GM23248 (cell line): ENCODE measurements at regions not wholly inside any gene's neighbourhood (a gene's known extent, or its start where the extent isn't known, plus 50 kb on each side); places are given as distances from the start of the nearest gene placed in this dataset.

Source experiments
- DNase-seq: peaks from one replicate; pipeline ENCODE4 v3.0.0-alpha.2; 2015
- H2AFZ ChIP-seq: fragments of 200-600 bp; sonication (generic); 2 replicates; pipeline ENCODE4 v1.6.1; 2016; ENCODE audit warnings: antibody characterized with exemption
- H3F3A ChIP-seq: fragments of 200-600 bp; sonication (generic); 2 replicates; pipeline ENCODE4 v1.6.1; 2016; ENCODE audit warnings: mild to moderate bottlenecking, antibody characterized with exemption, mixed run types; ENCODE audit not compliant: insufficient read depth
- H3K27ac ChIP-seq: fragments of 200-600 bp; sonication (generic); 2 replicates; pipeline ENCODE4 v1.5.1; 2016; ENCODE audit warnings: mild to moderate bottlenecking
- H3K27me3 ChIP-seq: fragments of 200-600 bp; sonication (generic); replicated peaks from 2 replicates; pipeline ENCODE4 v1.6.1; 2016; ENCODE audit warnings: mild to moderate bottlenecking; ENCODE audit not compliant: insufficient read depth
- H3K36me3 ChIP-seq: fragments of 200-600 bp; sonication (generic); 2 replicates; pipeline ENCODE4 v1.6.1; 2016; ENCODE audit warnings: low read depth, mild to moderate bottlenecking
- H3K4me1 ChIP-seq: fragments of 200-600 bp; sonication (generic); 2 replicates; pipeline ENCODE4 v1.6.1; 2016; ENCODE audit warnings: mild to moderate bottlenecking; ENCODE audit not compliant: insufficient read depth
- H3K4me2 ChIP-seq: fragments of 200-600 bp; sonication (generic); one replicate; pipeline ENCODE4 v1.6.1; 2016; ENCODE audit warnings: mild to moderate bottlenecking; ENCODE audit not compliant: unreplicated experiment
- H3K4me3 ChIP-seq: fragments of 200-600 bp; sonication (generic); 2 replicates; pipeline ENCODE4 v1.5.1; 2016; ENCODE audit warnings: mild to moderate bottlenecking
- H3K79me2 ChIP-seq: fragments of 200-600 bp; sonication (generic); 2 replicates; pipeline ENCODE4 v1.6.1; 2016; ENCODE audit warnings: mild to moderate bottlenecking; ENCODE audit not compliant: insufficient read depth
- H3K9ac ChIP-seq: fragments of 200-600 bp; sonication (generic); 2 replicates; pipeline ENCODE4 v1.6.1; 2016; ENCODE audit warnings: mild to moderate bottlenecking
- H3K9me2 ChIP-seq: fragments of 200-600 bp; sonication (generic); 2 replicates; pipeline ENCODE4 v1.6.1; 2016; ENCODE audit warnings: mixed run types, mild to moderate bottlenecking, moderate library complexity; ENCODE audit not compliant: insufficient read depth
- H3K9me3 ChIP-seq: fragments of 200-600 bp; sonication (generic); one replicate; pipeline ENCODE4 v1.6.1; 2017; ENCODE audit warnings: low read depth
- H4K20me1 ChIP-seq: fragments of 200-600 bp; sonication (generic); 2 replicates; pipeline ENCODE4 v1.6.0; 2016; ENCODE audit not compliant: insufficient read depth
- EZH2 ChIP-seq: fragments of 200-600 bp; sonication (generic); IDR thresholded peaks from 2 replicates; pipeline ENCODE4 v1.6.1; 2018; ENCODE audit warnings: antibody characterized with exemption, mild to moderate bottlenecking; ENCODE audit not compliant: insufficient read depth, poor library complexity, severe bottlenecking
- EZH2phosphoT487 ChIP-seq: fragments of 200-600 bp; sonication (generic); IDR thresholded peaks from 2 replicates; pipeline ENCODE4 v1.6.1; 2018; ENCODE audit warnings: antibody characterized with exemption, moderate library complexity, mild to moderate bottlenecking, low read depth; ENCODE audit not compliant: insufficient read depth
- whole genome bisulfite sequencing, 2 experiments: methylation state at CpG; one replicate each; pipeline ENCODE4 v1.1.6; 2015 to 2017; ENCODE audit warnings: low lambda C conversion rate in 2 of 2, low coverage in 1 of 2; ENCODE audit errors: missing lambda C conversion rate in 2 of 2; 5-methylcytosine and 5-hydroxymethylcytosine counted together
- in situ Hi-C: fragments of 300-500 bp; cut with MboI; formaldehyde crosslinking; loops from 2 replicates; pipeline ENCODE4 v1.15.0; 2020

DNA sequence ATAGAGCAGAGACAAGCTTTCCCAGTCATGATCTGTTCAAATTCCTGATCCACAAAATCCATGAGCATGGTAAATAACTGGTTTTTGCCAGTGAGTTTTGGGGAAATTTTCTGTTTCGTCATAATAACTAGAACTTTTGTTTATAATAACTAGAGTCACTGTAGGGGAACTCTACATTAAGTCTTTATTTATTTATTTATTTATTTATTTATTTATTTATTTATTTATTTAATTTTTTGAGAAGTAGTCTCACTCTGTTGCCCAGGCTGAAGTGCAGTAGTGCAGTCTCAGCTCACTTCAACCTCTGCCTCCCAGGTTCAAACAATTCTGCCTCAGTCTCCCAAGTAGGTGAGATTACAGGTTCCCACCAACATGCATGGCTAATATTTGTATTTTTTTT lies 1106.8 kb downstream of the AMY1C start:
- 24 to 31% methylated on average over 1 of the region's 1 CpG for WGBS, 2 experiments

DNA sequence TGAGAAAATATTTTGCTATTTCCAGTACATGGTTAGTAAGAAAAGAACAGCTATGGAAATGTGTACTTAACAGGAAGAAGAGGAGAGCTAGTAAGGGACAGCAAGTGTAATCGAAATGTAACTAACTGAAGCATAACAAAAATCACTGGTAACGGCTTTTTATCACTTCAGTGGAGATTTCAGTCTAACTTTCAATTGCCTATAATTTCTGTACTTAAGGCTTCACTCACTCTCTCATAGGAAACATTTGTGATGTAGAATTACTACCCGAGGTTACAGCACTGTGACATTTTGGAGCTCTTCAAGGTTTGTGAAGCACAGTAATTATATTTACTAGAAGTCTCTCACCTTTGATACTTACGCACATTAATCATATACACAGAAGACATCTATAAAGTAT lies 1119.1 kb downstream of the AMY1C start:
- Histone ChIP-seq H3K9ac (no peak overlapping the region), H3K36me3 (no peaks in the 10 kb centered on the region), H3K27ac (no peak overlapping the region), H4K20me1 (no peaks in the 10 kb centered on the region), H3K4me1 (no peaks in the 10 kb centered on the region), H3K4me3 (no peak overlapping the region), H3K79me2 (no peaks in the 10 kb centered on the region), H3K4me2 (no peak overlapping the region), H2AFZ (no peak overlapping the region), H3K27me3 (no peaks in the 10 kb centered on the region), H3K9me3 (no peaks in the 10 kb centered on the region), H3F3A (no peaks in the 10 kb centered on the region), H3K9me2 (no peaks in the 10 kb centered on the region)
- 23 to 27% methylated on average over 4 of the region's 4 CpGs for WGBS, 2 experiments
- TF ChIP-seq EZH2 (no peak), EZH2phosphoT487 (no peak)
- no peak for DNase-seq
- in situ Hi-C loops = no loop called here

More for the DNA sequence above, 1106.8 kb downstream of the AMY1C start:
- no peak overlapping the region for H3K27ac ChIP-seq
- TF ChIP-seq EZH2 (no peak), EZH2phosphoT487 (no peak)
- H3K9me2 ChIP-seq = no peaks in the 10 kb centered on the region
- no peak overlapping the region for H2AFZ ChIP-seq
- H3K4me2 ChIP-seq = no peak overlapping the region
- no peaks in the 10 kb centered on the region for H3K4me1 ChIP-seq
- no peak overlapping the region for H3K4me3 ChIP-seq
- no peak overlapping the region for H3K9ac ChIP-seq
- DNase-seq = no peak
- H4K20me1 ChIP-seq = no peaks in the 10 kb centered on the region
- in situ Hi-C loops = no loop called here
- no peaks in the 10 kb centered on the region for H3K79me2 ChIP-seq
- no peaks in the 10 kb centered on the region for H3K36me3 ChIP-seq
- no peaks in the 10 kb centered on the region for H3K9me3 ChIP-seq
- no peaks in the 10 kb centered on the region for H3F3A ChIP-seq
- no peaks in the 10 kb centered on the region for H3K27me3 ChIP-seq

- Histone ChIP-seq H2AFZ (no peak overlapping the region), H3K9me2 (no peaks in the 10 kb centered on the region), H3K36me3 (no peaks in the 10 kb centered on the region), H3K9ac (no peak overlapping the region), H3K79me2 (no peaks in the 10 kb centered on the region), H4K20me1 (no peaks in the 10 kb centered on the region), H3K9me3 (no peaks in the 10 kb centered on the region), H3K4me3 (no peak overlapping the region), H3K27ac (no peak overlapping the region), H3K4me1 (no peaks in the 10 kb centered on the region), H3K27me3 (no peaks in the 10 kb centered on the region), H3K4me2 (no peak overlapping the region), H3F3A (no peaks in the 10 kb centered on the region)
- DNase-seq = no peak
- TF ChIP-seq EZH2phosphoT487 = no peak
- TF ChIP-seq EZH2 = no peak
- in situ Hi-C loops = no loop called here
- 30 to 39% methylated on average over 6 of the region's 6 CpGs for WGBS, 2 experiments
Observed at GRCh38 chr1:104874044-104874443, 1124.3 kb downstream of the AMY1C start.

- Histone ChIP-seq H3K4me1 (no peaks in the 10 kb centered on the region), H2AFZ (no peak overlapping the region), H3K4me3 (no peak overlapping the region), H3K9me3 (no peaks in the 10 kb centered on the region), H3K9me2 (no peaks in the 10 kb centered on the region), H3K36me3 (no peaks in the 10 kb centered on the region), H3K27me3 (no peaks in the 10 kb centered on the region), H3K4me2 (no peak overlapping the region), H4K20me1 (no peaks in the 10 kb centered on the region), H3K27ac (no peak overlapping the region), H3K79me2 (no peaks in the 10 kb centered on the region), H3K9ac (no peak overlapping the region), H3F3A (no peaks in the 10 kb centered on the region)
- WGBS, 2 experiments = 15% methylated on average over 5 of the region's 5 CpGs
- DNase-seq = no peak
- in situ Hi-C loops = no loop called here
- no peak for TF ChIP-seq EZH2
- no peak for TF ChIP-seq EZH2phosphoT487
Observed at GRCh38 chr1:104878203-104878909, 1128.7 kb downstream of the AMY1C start.
